H9 (cell line): ENCODE measurements at regions not wholly inside any gene's neighbourhood (a gene's known extent, or its start where the extent isn't known, plus 50 kb on each side); places are given as distances from the start of the nearest gene placed in this dataset.

Experiments used
- DNase-seq: peaks from one replicate; pipeline ENCODE4 v3.0.0-alpha.2; 2017
- H2AFZ ChIP-seq: one replicate; pipeline ENCODE4 v1.6.1; 2013; ENCODE audit warnings: mild to moderate bottlenecking, low read length, control low read depth, moderate library complexity
- H2AK5ac ChIP-seq: 2 replicates; pipeline ENCODE4 v1.6.1; 2013; ENCODE audit warnings: low read length, control low read depth, mixed read lengths; ENCODE audit not compliant: insufficient read length
- H2BK120ac ChIP-seq: one replicate; pipeline ENCODE4 v1.6.1; 2013; ENCODE audit warnings: low read depth, mild to moderate bottlenecking, low read length, control low read depth, inconsistent platforms; ENCODE audit not compliant: poor library complexity, severe bottlenecking
- H2BK12ac ChIP-seq: 2 replicates; pipeline ENCODE4 v1.6.1; 2013; ENCODE audit warnings: low read length, control low read depth, mixed read lengths, low read depth; ENCODE audit not compliant: insufficient read length
- H2BK15ac ChIP-seq: 2 replicates; pipeline ENCODE4 v1.6.1; 2013; ENCODE audit warnings: low read depth, low read length, control low read depth
- H2BK20ac ChIP-seq: one replicate; pipeline ENCODE4 v1.6.1; 2013; ENCODE audit warnings: low read depth, mild to moderate bottlenecking, low read length, control low read depth, inconsistent platforms; ENCODE audit not compliant: poor library complexity, severe bottlenecking
- H2BK5ac ChIP-seq: 2 replicates; pipeline ENCODE4 v1.6.1; 2013; ENCODE audit warnings: low read length, control low read depth, mixed read lengths; ENCODE audit not compliant: insufficient read length
- H3K14ac ChIP-seq: 2 replicates; pipeline ENCODE4 v1.6.1; 2013; ENCODE audit warnings: low read length, control low read depth; ENCODE audit not compliant: insufficient read depth
- H3K18ac ChIP-seq: 2 replicates; pipeline ENCODE4 v1.6.1; 2013; ENCODE audit warnings: low read depth, mild to moderate bottlenecking, mixed read lengths, low read length, control low read depth; ENCODE audit not compliant: insufficient read length
- H3K23ac ChIP-seq: 2 replicates; pipeline ENCODE4 v1.6.1; 2013; ENCODE audit warnings: low read length, control low read depth, mixed read lengths, low read depth; ENCODE audit not compliant: insufficient read length
- H3K23me2 ChIP-seq: 2 replicates; pipeline ENCODE4 v1.6.1; 2013; ENCODE audit warnings: low read depth, mild to moderate bottlenecking, mixed read lengths, low read length, control low read depth; ENCODE audit not compliant: insufficient read length, poor library complexity, severe bottlenecking
- H3K27ac ChIP-seq: 2 replicates; pipeline ENCODE4 v1.5.1; 2013; ENCODE audit warnings: low read length, control low read depth, mixed read lengths, low read depth; ENCODE audit not compliant: insufficient read length
- H3K27me3 ChIP-seq: 2 replicates; pipeline ENCODE4 v1.6.1; 2013; ENCODE audit warnings: low read length, control low read depth, inconsistent platforms; ENCODE audit not compliant: insufficient read depth
- H3K4ac ChIP-seq: 2 replicates; pipeline ENCODE4 v1.6.1; 2013; ENCODE audit warnings: low read depth, mild to moderate bottlenecking, control low read depth, inconsistent platforms, low read length, moderate library complexity
- H3K4me1 ChIP-seq: 2 replicates; pipeline ENCODE4 v1.6.1; 2013; ENCODE audit warnings: low read length, control low read depth, inconsistent platforms; ENCODE audit not compliant: insufficient read depth
- H3K4me2 ChIP-seq: 2 replicates; pipeline ENCODE4 v1.6.1; 2013; ENCODE audit warnings: low read length, control low read depth, mixed read lengths; ENCODE audit not compliant: insufficient read length, insufficient read depth
- H3K56ac ChIP-seq: 2 replicates; pipeline ENCODE4 v1.6.1; 2013; ENCODE audit warnings: low read depth, mild to moderate bottlenecking, mixed read lengths, low read length, control low read depth; ENCODE audit not compliant: insufficient read length
- H3K79me1 ChIP-seq: 2 replicates; pipeline ENCODE4 v1.6.1; 2013; ENCODE audit warnings: low read depth, mild to moderate bottlenecking, moderate library complexity, low read length, control low read depth, inconsistent platforms; ENCODE audit not compliant: insufficient read depth, poor library complexity, severe bottlenecking
- H3K79me2 ChIP-seq: 2 replicates; pipeline ENCODE4 v1.6.1; 2013; ENCODE audit warnings: low read length, control low read depth, inconsistent platforms; ENCODE audit not compliant: insufficient read depth
- H3K9ac ChIP-seq: 2 replicates; pipeline ENCODE4 v1.6.1; 2013; ENCODE audit warnings: low read length, control low read depth, mixed read lengths; ENCODE audit not compliant: insufficient read length; ENCODE audit errors: extremely low read depth
- H3K9me3 ChIP-seq: one replicate; pipeline ENCODE4 v1.6.1; 2013; ENCODE audit warnings: low read depth, low read length, inconsistent platforms; ENCODE audit not compliant: control insufficient read depth
- H3T11ph ChIP-seq: one replicate; pipeline ENCODE4 v1.6.1; 2013; ENCODE audit warnings: mild to moderate bottlenecking, low read length, control low read depth, inconsistent platforms
- H4K20me1 ChIP-seq: one replicate; pipeline ENCODE4 v1.6.1; 2013; ENCODE audit not compliant: control insufficient read depth, insufficient read length, insufficient read depth
- H4K5ac ChIP-seq: 2 replicates; pipeline ENCODE4 v1.6.1; 2013; ENCODE audit warnings: low read depth, mild to moderate bottlenecking, mixed read lengths, low read length, control low read depth; ENCODE audit not compliant: insufficient read length
- H4K8ac ChIP-seq: replicated peaks from 2 replicates; pipeline ENCODE4 v1.6.1; 2013; ENCODE audit warnings: low read length, control low read depth, mixed read lengths, low read depth; ENCODE audit not compliant: insufficient read length
- H4K91ac ChIP-seq: 2 replicates; pipeline ENCODE4 v1.6.1; 2013; ENCODE audit warnings: low read depth, mild to moderate bottlenecking, moderate library complexity, mixed read lengths, low read length, control low read depth; ENCODE audit not compliant: insufficient read length
- H3K27ac Mint-ChIP-seq, 3 experiments: 2 replicates in 2 of 3; 3 replicates in 1 of 3; pipeline ENCODE4 v1.8.0; 2020 to 2021; ENCODE audit warnings: mixed read lengths in 3 of 3, mild to moderate bottlenecking in 1 of 3, moderate library complexity in 1 of 3
- H3K27me3 Mint-ChIP-seq: 2 replicates; pipeline ENCODE4 v1.8.0; 2021; ENCODE audit warnings: low read depth, mild to moderate bottlenecking, moderate library complexity, mixed read lengths
- H3K36me3 Mint-ChIP-seq, 3 experiments: 2 replicates in 2 of 3; 3 replicates in 1 of 3; pipeline ENCODE4 v1.8.0; 2020 to 2021; ENCODE audit warnings: low read depth in 3 of 3, mixed read lengths in 3 of 3; ENCODE audit not compliant: insufficient read depth in 1 of 3
- H3K4me1 Mint-ChIP-seq, 2 experiments: 2 replicates each; pipeline ENCODE4 v1.8.0; 2020; ENCODE audit warnings: mixed read lengths in 2 of 2
- H3K4me3 Mint-ChIP-seq, 2 experiments: 2 replicates in 1 of 2; 3 replicates in 1 of 2; pipeline ENCODE4 v1.8.0; 2020 to 2021; ENCODE audit warnings: mild to moderate bottlenecking in 2 of 2, mixed read lengths in 2 of 2, moderate library complexity in 1 of 2
- H3K9me3 Mint-ChIP-seq, 2 experiments: 2 replicates in 1 of 2; 3 replicates in 1 of 2; pipeline ENCODE4 v1.8.0; 2020; ENCODE audit warnings: mild to moderate bottlenecking in 2 of 2, mixed read lengths in 2 of 2, moderate library complexity in 1 of 2
- WGBS: extraction: QIAGEN DNeasy Blood & Tissue Kit; methylation state at CpG from one replicate; pipeline ENCODE4 v1.1.7; 2013; ENCODE audit warnings: missing lambda C conversion rate, low lambda C conversion rate, mixed read lengths; ENCODE audit not compliant: insufficient read length; ENCODE audit errors: extremely low coverage; 5-methylcytosine and 5-hydroxymethylcytosine counted together
- TF ChIP-seq, protein P1 (sequence below): fragments of 200-600 bp; sonication (generic); conservative IDR thresholded peaks from 3 replicates; pipeline ENCODE4 v1.8.0; 2021; ENCODE audit warnings: antibody characterized with exemption, mild to moderate bottlenecking

DNA sequence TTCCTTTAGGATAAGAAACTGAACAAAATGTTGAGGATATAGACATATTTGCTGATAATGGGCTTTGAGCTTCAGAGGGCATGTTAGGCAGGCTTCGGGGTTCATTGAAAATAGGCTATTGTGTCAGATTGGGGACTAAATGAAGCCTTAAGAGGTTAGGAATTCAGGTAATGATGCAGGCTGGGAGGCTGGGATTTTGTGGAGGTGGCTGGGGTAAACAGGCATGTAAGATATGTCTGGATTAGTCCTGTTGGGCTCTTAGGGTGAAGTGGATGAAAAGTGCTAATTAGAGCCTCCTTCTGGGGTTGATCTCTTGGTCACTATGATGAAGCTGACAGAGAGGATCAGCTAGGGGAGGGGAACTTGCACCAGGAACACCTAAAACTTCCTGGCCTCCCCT, 80.2 kb upstream of the ESX1 start:
- Histone ChIP-seq H2BK12ac (no peak overlapping the region), H3K9ac (no peak overlapping the region), H2AK5ac (no peak overlapping the region), H3K27ac (no peak overlapping the region), H4K8ac (no peak overlapping the region), H2BK20ac (no peak overlapping the region), H3K14ac (no peak overlapping the region), H2BK15ac (no peak overlapping the region), H3T11ph (no peak overlapping the region), H3K18ac (no peak overlapping the region), H3K79me1 (no peaks in the 10 kb centered on the region), H3K4me2 (no peak overlapping the region), H3K27me3 (no peaks in the 10 kb centered on the region), H4K20me1 (no peaks in the 10 kb centered on the region), H3K79me2 (no peaks in the 10 kb centered on the region), H3K9me3 (peaks cover 17% of the 10 kb centered on the region), H2BK120ac (no peak overlapping the region), H4K91ac (no peak overlapping the region), H3K23me2 (no peaks in the 10 kb centered on the region), H3K56ac (no peak overlapping the region), H4K5ac (no peak overlapping the region), H3K23ac (no peak overlapping the region), H3K4ac (no peak overlapping the region), H2BK5ac (no peak overlapping the region), H3K4me1 (no peaks in the 10 kb centered on the region), H2AFZ (no peak overlapping the region)
- Mint-ChIP-seq H3K4me3 (no peak overlapping the region), H3K36me3 (no peaks in the 10 kb centered on the region), H3K4me1 (no peaks in the 10 kb centered on the region), H3K27me3 (no peaks in the 10 kb centered on the region; the same call in 1 of the 2 replicates), H3K27ac (no peak overlapping the region), H3K9me3 (peaks cover 0 to 25% of the 10 kb centered on the region in 2 experiments; a peak in 2 of 5 replicates)
- WGBS, result no CpG with 5 or more reads among the region's 1 CpG
- DNase-seq, result no peak
- TF ChIP-seq, protein P1, sequence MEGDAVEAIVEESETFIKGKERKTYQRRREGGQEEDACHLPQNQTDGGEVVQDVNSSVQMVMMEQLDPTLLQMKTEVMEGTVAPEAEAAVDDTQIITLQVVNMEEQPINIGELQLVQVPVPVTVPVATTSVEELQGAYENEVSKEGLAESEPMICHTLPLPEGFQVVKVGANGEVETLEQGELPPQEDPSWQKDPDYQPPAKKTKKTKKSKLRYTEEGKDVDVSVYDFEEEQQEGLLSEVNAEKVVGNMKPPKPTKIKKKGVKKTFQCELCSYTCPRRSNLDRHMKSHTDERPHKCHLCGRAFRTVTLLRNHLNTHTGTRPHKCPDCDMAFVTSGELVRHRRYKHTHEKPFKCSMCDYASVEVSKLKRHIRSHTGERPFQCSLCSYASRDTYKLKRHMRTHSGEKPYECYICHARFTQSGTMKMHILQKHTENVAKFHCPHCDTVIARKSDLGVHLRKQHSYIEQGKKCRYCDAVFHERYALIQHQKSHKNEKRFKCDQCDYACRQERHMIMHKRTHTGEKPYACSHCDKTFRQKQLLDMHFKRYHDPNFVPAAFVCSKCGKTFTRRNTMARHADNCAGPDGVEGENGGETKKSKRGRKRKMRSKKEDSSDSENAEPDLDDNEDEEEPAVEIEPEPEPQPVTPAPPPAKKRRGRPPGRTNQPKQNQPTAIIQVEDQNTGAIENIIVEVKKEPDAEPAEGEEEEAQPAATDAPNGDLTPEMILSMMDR, result no peak
